ENCODE measurements at regions not wholly inside any gene's neighbourhood (a gene's known extent, or its start where the extent isn't known, plus 50 kb on each side); places are given as distances from the start of the nearest gene placed in this dataset.

GRCh38 chr5:82551840-82552385 is 273.8 kb upstream of the RPS23 start:
- no peak for TF ChIP-seq CTCF (IDR thresholded peaks at IDR 0.05)
- no peaks in the 10 kb centered on the region for H3K4me1 ChIP-seq
- H3K27me3 ChIP-seq (ENCODE audit: control insufficient read depth, insufficient read depth, low read length): no peaks in the 10 kb centered on the region
- no peaks in the 10 kb centered on the region for H3K79me2 ChIP-seq
- no peak overlapping the region for H2AFZ ChIP-seq
- no peak overlapping the region for H3K4me2 ChIP-seq (ENCODE audit: low read length)
- no peak overlapping the region for H3K4me3 ChIP-seq (ENCODE audit: low read depth, low read length)
- H3K36me3 ChIP-seq (ENCODE audit: control insufficient read depth, insufficient read depth, low read length): no peaks in the 10 kb centered on the region
- H3K27ac ChIP-seq: no peak overlapping the region
- no peaks in the 10 kb centered on the region for H3K9me3 ChIP-seq (ENCODE audit: control insufficient read depth, low read length)
- no peak overlapping the region for H3K9ac ChIP-seq

GRCh38 chr5:82551192-82551591 is 273.0 kb upstream of the RPS23 start:
- Histone ChIP-seq H3K27ac (no peak overlapping the region), H3K4me2 (ENCODE audit: low read length) (no peak overlapping the region), H3K4me3 (ENCODE audit: low read depth, low read length) (no peak overlapping the region), H3K27me3 (ENCODE audit: control insufficient read depth, insufficient read depth, low read length) (no peaks in the 10 kb centered on the region), H3K79me2 (no peaks in the 10 kb centered on the region), H3K9me3 (ENCODE audit: control insufficient read depth, low read length) (no peaks in the 10 kb centered on the region), H3K36me3 (ENCODE audit: control insufficient read depth, insufficient read depth, low read length) (no peaks in the 10 kb centered on the region), H2AFZ (no peak overlapping the region), H3K9ac (no peak overlapping the region), H3K4me1 (no peaks in the 10 kb centered on the region)
- TF ChIP-seq CTCF (IDR thresholded peaks at IDR 0.05): no peak

- TF ChIP-seq CTCF (IDR thresholded peaks at IDR 0.05): no peak
- no peaks in the 10 kb centered on the region for H3K79me2 ChIP-seq
Observed at GRCh38 chr5:82549263-82549662, 271.1 kb upstream of the RPS23 start.

GRCh38 chr5:82544004-82544403 is 265.9 kb upstream of the RPS23 start:
- H3K27me3 ChIP-seq (ENCODE audit: control insufficient read depth, insufficient read depth, low read length): no peaks in the 10 kb centered on the region
- H3K79me2 ChIP-seq: no peaks in the 10 kb centered on the region
- no peak overlapping the region for H2AFZ ChIP-seq
- no peaks in the 10 kb centered on the region for H3K36me3 ChIP-seq (ENCODE audit: control insufficient read depth, insufficient read depth, low read length)
- H3K4me1 ChIP-seq: no peaks in the 10 kb centered on the region
- H3K27ac ChIP-seq: no peak overlapping the region
- no peak for TF ChIP-seq CTCF (IDR thresholded peaks at IDR 0.05)
- H3K9me3 ChIP-seq (ENCODE audit: control insufficient read depth, low read length): no peaks in the 10 kb centered on the region
- H3K4me2 ChIP-seq (ENCODE audit: low read length): no peak overlapping the region
- no peak overlapping the region for H3K4me3 ChIP-seq (ENCODE audit: low read depth, low read length)
- no peak overlapping the region for H3K9ac ChIP-seq

More at GRCh38 chr5:82549263-82549662, 271.1 kb upstream of the RPS23 start:
- H3K27ac ChIP-seq: no peak overlapping the region
- no peaks in the 10 kb centered on the region for H3K4me1 ChIP-seq
- H3K36me3 ChIP-seq (ENCODE audit: control insufficient read depth, insufficient read depth, low read length): no peaks in the 10 kb centered on the region
- no peak overlapping the region for H2AFZ ChIP-seq
- H3K9me3 ChIP-seq (ENCODE audit: control insufficient read depth, low read length): no peaks in the 10 kb centered on the region
- H3K9ac ChIP-seq: no peak overlapping the region
- no peaks in the 10 kb centered on the region for H3K27me3 ChIP-seq (ENCODE audit: control insufficient read depth, insufficient read depth, low read length)
- no peak overlapping the region for H3K4me3 ChIP-seq (ENCODE audit: low read depth, low read length)
- no peak overlapping the region for H3K4me2 ChIP-seq (ENCODE audit: low read length)

- H3K9ac ChIP-seq: no peak overlapping the region
- no peaks in the 10 kb centered on the region for H3K4me1 ChIP-seq
- TF ChIP-seq CTCF (IDR thresholded peaks at IDR 0.05): no peak
- H3K4me3 ChIP-seq (ENCODE audit: low read depth, low read length): no peak overlapping the region
- H3K27me3 ChIP-seq (ENCODE audit: control insufficient read depth, insufficient read depth, low read length): no peaks in the 10 kb centered on the region
- no peaks in the 10 kb centered on the region for H3K36me3 ChIP-seq (ENCODE audit: control insufficient read depth, insufficient read depth, low read length)
- H3K27ac ChIP-seq: no peak overlapping the region
- H3K9me3 ChIP-seq (ENCODE audit: control insufficient read depth, low read length): no peaks in the 10 kb centered on the region
- no peak overlapping the region for H2AFZ ChIP-seq
- no peaks in the 10 kb centered on the region for H3K79me2 ChIP-seq
- no peak overlapping the region for H3K4me2 ChIP-seq (ENCODE audit: low read length)
Observed at GRCh38 chr5:82540301-82540700, 262.1 kb upstream of the RPS23 start.

All from parathyroid adenoma (tissue), 2 donors.